HepG2 (cell line): ENCODE measurements at regions not wholly inside any gene's neighbourhood (a gene's known extent, or its start where the extent isn't known, plus 50 kb on each side); places are given as distances from the start of the nearest gene placed in this dataset.

Source experiments
- ATAC-seq: fragments of 200-7000 bp; cut with Tn5 transposase; 3 replicates; pipeline ENCODE4 v1.9.1; 2020; ENCODE audit warnings: mild to moderate bottlenecking, moderate library complexity
- BruUV-seq: library from RNA; stranded (reverse); fragments of 400-500 nt; replicated peaks from 2 replicates; lab custom pipeline; 2021; lab: Mats Ljungman, UMichigan
- CTCF ChIA-PET: fragments of 300-600 bp; formaldehyde crosslinking; extraction: SDS; loops from one replicate; lab custom pipeline; 2021; ENCODE audit warnings: low total read pairs, inconsistent platforms, low intra/inter-chr PET ratio; lab: Yijun Ruan, JAX
- POLR2A ChIA-PET: fragments of 350-600 bp; sonication (Branson Sonifier 250); formaldehyde crosslinking; loops from one replicate; lab custom pipeline; 2020; ENCODE audit warnings: antibody characterized with exemption, inconsistent platforms; lab: Yijun Ruan, JAX
- DNase-seq: peaks from one replicate; pipeline ENCODE4 v3.0.0-alpha.2; 2015; ENCODE audit warnings: low spot score
- FAIRE-seq: peaks from 3 replicates; lab custom pipeline; 2011; peaks lifted over from hg19 to GRCh38; lab: Jason Lieb, UNC
- H2AFZ ChIP-seq: one replicate; pipeline ENCODE4 v1.6.1; 2011; ENCODE audit warnings: low read length, inconsistent platforms
- H3K27ac ChIP-seq: fragments of 300-600 bp; 3 replicates; pipeline ENCODE4 v1.8.0; 2011; ENCODE audit warnings: mixed run types, mild to moderate bottlenecking, mixed read lengths, low read length, inconsistent platforms; ENCODE audit not compliant: insufficient read depth; ENCODE audit errors: extremely low read length
- H3K27me3 ChIP-seq, 2 experiments: fragments of 200-600 bp in 1 of 2; 2 replicates in 1 of 2; 3 replicates in 1 of 2; pipeline versions ENCODE4 v1.6.0 to v1.8.0; 2011; ENCODE audit warnings: low read length in 2 of 2, mild to moderate bottlenecking in 2 of 2, moderate library complexity in 2 of 2, inconsistent platforms in 1 of 2; ENCODE audit not compliant: insufficient read depth in 2 of 2, control insufficient read depth in 1 of 2
- H3K36me3 ChIP-seq, 2 experiments: fragments of 200-600 bp in 1 of 2; replicated peaks in 1 of 2; 2 replicates in 1 of 2; 3 replicates in 1 of 2; pipeline versions ENCODE4 v1.5.1 to v1.8.0; 2011; ENCODE audit warnings: low read length in 2 of 2, inconsistent platforms in 1 of 2; ENCODE audit not compliant: insufficient read depth in 2 of 2, control insufficient read depth in 1 of 2
- H3K4me1 ChIP-seq: 2 replicates; pipeline ENCODE4 v1.5.1; 2012; ENCODE audit warnings: low read length, inconsistent platforms; ENCODE audit not compliant: insufficient read depth
- H3K4me2 ChIP-seq: 2 replicates; pipeline ENCODE4 v1.6.0; 2011; ENCODE audit warnings: low read depth, low read length, inconsistent platforms
- H3K4me3 ChIP-seq, 3 experiments: fragments of 200-600 bp in 1 of 3; sonication (generic), shearing (Covaris generic) in 1 of 3; replicated peaks in 1 of 3; 2 replicates each; pipeline ENCODE4 v1.5.1; 2011 to 2016; ENCODE audit warnings: low read length in 3 of 3, inconsistent platforms in 2 of 3, low read depth in 2 of 3, mild to moderate bottlenecking in 2 of 3, control low read depth in 1 of 3, mixed read lengths in 1 of 3; ENCODE audit not compliant: insufficient read depth in 1 of 3
- H3K79me2 ChIP-seq: one replicate; pipeline ENCODE4 v1.6.1; 2011; ENCODE audit warnings: low read length, inconsistent platforms; ENCODE audit not compliant: insufficient read depth
- H3K9ac ChIP-seq: 2 replicates; pipeline ENCODE4 v1.6.0; 2011; ENCODE audit warnings: mild to moderate bottlenecking, low read depth, low read length, inconsistent platforms; ENCODE audit not compliant: insufficient read depth
- H3K9me3 ChIP-seq: 2 replicates; pipeline ENCODE4 v1.5.1; 2012; ENCODE audit warnings: mild to moderate bottlenecking, low read length
- H4K20me1 ChIP-seq: 2 replicates; pipeline ENCODE4 v1.6.0; 2011; ENCODE audit warnings: inconsistent platforms, mild to moderate bottlenecking, low read length, moderate library complexity; ENCODE audit not compliant: insufficient read depth
- ONECUT2 ChIP-seq: sonication (generic); formaldehyde crosslinking; IDR thresholded peaks from 2 replicates; pipeline ENCODE4 v1.4.0; 2020; ENCODE audit warnings: missing genetic modification reagents
- PCBP1 ChIP-seq: fragments of 200-400 bp; formaldehyde crosslinking; IDR thresholded peaks from 2 replicates; pipeline ENCODE4 v1.6.1; 2017; ENCODE audit warnings: mild to moderate bottlenecking, low read depth, low read length, borderline replicate concordance
- ZBTB3 ChIP-seq: sonication (generic); formaldehyde crosslinking; IDR thresholded peaks from 2 replicates; pipeline ENCODE4 v1.4.0; 2020; ENCODE audit warnings: low read depth, mild to moderate bottlenecking, moderate library complexity, missing genetic modification reagents, borderline replicate concordance
- ZNF557 ChIP-seq: sonication (generic); formaldehyde crosslinking; IDR thresholded peaks from 2 replicates; pipeline ENCODE4 v1.4.0; 2020; ENCODE audit warnings: missing genetic modification reagents
- ZNF766 ChIP-seq: sonication (generic); formaldehyde crosslinking; IDR thresholded peaks from 2 replicates; pipeline ENCODE4 v1.5.0; 2020; ENCODE audit warnings: missing genetic modification reagents, borderline replicate concordance
- ZSCAN20 ChIP-seq: sonication (generic); formaldehyde crosslinking; IDR thresholded peaks from 2 replicates; pipeline ENCODE4 v1.4.0; 2020; ENCODE audit warnings: missing genetic modification reagents, mild to moderate bottlenecking, borderline replicate concordance
- WGBS: methylation state at CpG from one replicate; pipeline ENCODE4 v1.1.6; 2017; ENCODE audit warnings: low lambda C conversion rate; 5-methylcytosine and 5-hydroxymethylcytosine counted together
- in situ Hi-C: cut with HindIII; loops from 2 replicates; pipeline ENCODE4 v1.10.0; 2017; ENCODE audit warnings: low pct_unique_long_range_greater_than_20kb; ENCODE audit not compliant: extremely low pct_ligation_motif_present
- intact Hi-C: fragments of 100-400 bp; cut with micrococcal nuclease; formaldehyde crosslinking; loops from one replicate; pipeline ENCODE4 v1.10.0; 2022; ENCODE audit not compliant: unreplicated experiment
- TF ChIP-seq, protein P1 (sequence below): sonication (generic); formaldehyde crosslinking; IDR thresholded peaks from 2 replicates; pipeline ENCODE4 v1.4.0; 2020; ENCODE audit warnings: low read depth, mild to moderate bottlenecking, missing genetic modification reagents
- TF ChIP-seq, protein P2 (sequence below): sonication (generic); formaldehyde crosslinking; IDR thresholded peaks from 2 replicates; pipeline ENCODE4 v1.4.0; 2020; ENCODE audit warnings: missing genetic modification reagents, borderline replicate concordance

DNA sequence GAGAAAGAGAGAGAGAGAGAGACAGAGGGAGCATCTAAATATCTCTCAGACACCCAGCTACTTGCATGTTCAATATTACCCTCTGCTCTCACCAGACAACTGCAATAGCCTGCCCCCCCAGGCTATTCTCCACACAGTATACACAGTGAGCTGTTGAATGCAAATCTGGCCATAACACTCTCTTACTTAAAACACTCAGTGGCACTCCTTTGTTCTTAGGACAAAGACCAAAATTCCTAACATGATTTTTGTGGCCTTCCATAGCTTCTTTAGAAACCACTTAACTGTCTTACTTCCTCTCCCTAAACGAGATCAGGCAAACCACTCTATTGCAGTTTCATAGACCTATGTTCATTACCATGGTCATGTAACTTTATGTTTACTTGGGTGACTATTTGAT lies 903.6 kb upstream of the AUTS2 start:
- POLR2A ChIA-PET, result no interaction called here
- FAIRE-seq (no peak), ATAC-seq (no peak), DNase-seq (no peak)
- Histone ChIP-seq H3K27ac (no peak overlapping the region), H3K4me2 (no peak overlapping the region), H3K9ac (no peak overlapping the region), H3K36me3 (no peaks in the 10 kb centered on the region), H2AFZ (no peak overlapping the region), H3K4me1 (no peaks in the 10 kb centered on the region), H3K79me2 (no peaks in the 10 kb centered on the region), H3K9me3 (peaks cover 26% of the 10 kb centered on the region), H4K20me1 (no peaks in the 10 kb centered on the region), H3K27me3 (no peaks in the 10 kb centered on the region)
- in situ Hi-C loops (no loop called here), intact Hi-C loops (no loop called here)
- TF ChIP-seq ZBTB3 (CRISPR knock-in tag) (no peak), ONECUT2 (CRISPR knock-in tag) (no peak), ZSCAN20 (no peak), PCBP1 (no peak), ZNF557 (CRISPR knock-in tag) (no peak), ZNF766 (no peak)
- TF ChIP-seq, protein P1, sequence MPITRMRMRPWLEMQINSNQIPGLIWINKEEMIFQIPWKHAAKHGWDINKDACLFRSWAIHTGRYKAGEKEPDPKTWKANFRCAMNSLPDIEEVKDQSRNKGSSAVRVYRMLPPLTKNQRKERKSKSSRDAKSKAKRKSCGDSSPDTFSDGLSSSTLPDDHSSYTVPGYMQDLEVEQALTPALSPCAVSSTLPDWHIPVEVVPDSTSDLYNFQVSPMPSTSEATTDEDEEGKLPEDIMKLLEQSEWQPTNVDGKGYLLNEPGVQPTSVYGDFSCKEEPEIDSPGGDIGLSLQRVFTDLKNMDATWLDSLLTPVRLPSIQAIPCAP (CRISPR knock-in tag), result no peak
- TF ChIP-seq, protein P2, sequence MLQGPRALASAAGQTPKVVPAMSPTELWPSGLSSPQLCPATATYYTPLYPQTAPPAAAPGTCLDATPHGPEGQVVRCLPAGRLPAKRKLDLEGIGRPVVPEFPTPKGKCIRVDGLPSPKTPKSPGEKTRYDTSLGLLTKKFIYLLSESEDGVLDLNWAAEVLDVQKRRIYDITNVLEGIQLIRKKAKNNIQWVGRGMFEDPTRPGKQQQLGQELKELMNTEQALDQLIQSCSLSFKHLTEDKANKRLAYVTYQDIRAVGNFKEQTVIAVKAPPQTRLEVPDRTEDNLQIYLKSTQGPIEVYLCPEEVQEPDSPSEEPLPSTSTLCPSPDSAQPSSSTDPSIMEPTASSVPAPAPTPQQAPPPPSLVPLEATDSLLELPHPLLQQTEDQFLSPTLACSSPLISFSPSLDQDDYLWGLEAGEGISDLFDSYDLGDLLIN (CRISPR knock-in tag), result no peak
- TF ChIP-seq, all 625 proteins: peak for 0
- BruUV-seq, result no TSS peak
- CTCF ChIA-PET, result no interaction called here
- no peak overlapping the region for H3K4me3 ChIP-seq
- 0% methylated on average over 1 of the region's 1 CpG for WGBS
